H9 (cell line): ENCODE measurements at regions not wholly inside any gene's neighbourhood (a gene's known extent, or its start where the extent isn't known, plus 50 kb on each side); places are given as distances from the start of the nearest gene placed in this dataset.

Experiments used
- DNase-seq: peaks from one replicate; pipeline ENCODE4 v3.0.0-alpha.2; 2017
- H2AFZ ChIP-seq: one replicate; pipeline ENCODE4 v1.6.1; 2013; ENCODE audit warnings: mild to moderate bottlenecking, low read length, control low read depth, moderate library complexity
- H2AK5ac ChIP-seq: 2 replicates; pipeline ENCODE4 v1.6.1; 2013; ENCODE audit warnings: low read length, control low read depth, mixed read lengths; ENCODE audit not compliant: insufficient read length
- H2BK120ac ChIP-seq: one replicate; pipeline ENCODE4 v1.6.1; 2013; ENCODE audit warnings: low read depth, mild to moderate bottlenecking, low read length, control low read depth, inconsistent platforms; ENCODE audit not compliant: poor library complexity, severe bottlenecking
- H2BK12ac ChIP-seq: 2 replicates; pipeline ENCODE4 v1.6.1; 2013; ENCODE audit warnings: low read length, control low read depth, mixed read lengths, low read depth; ENCODE audit not compliant: insufficient read length
- H2BK15ac ChIP-seq: 2 replicates; pipeline ENCODE4 v1.6.1; 2013; ENCODE audit warnings: low read depth, low read length, control low read depth
- H2BK20ac ChIP-seq: one replicate; pipeline ENCODE4 v1.6.1; 2013; ENCODE audit warnings: low read depth, mild to moderate bottlenecking, low read length, control low read depth, inconsistent platforms; ENCODE audit not compliant: poor library complexity, severe bottlenecking
- H2BK5ac ChIP-seq: 2 replicates; pipeline ENCODE4 v1.6.1; 2013; ENCODE audit warnings: low read length, control low read depth, mixed read lengths; ENCODE audit not compliant: insufficient read length
- H3K14ac ChIP-seq: 2 replicates; pipeline ENCODE4 v1.6.1; 2013; ENCODE audit warnings: low read length, control low read depth; ENCODE audit not compliant: insufficient read depth
- H3K18ac ChIP-seq: 2 replicates; pipeline ENCODE4 v1.6.1; 2013; ENCODE audit warnings: low read depth, mild to moderate bottlenecking, mixed read lengths, low read length, control low read depth; ENCODE audit not compliant: insufficient read length
- H3K23ac ChIP-seq: 2 replicates; pipeline ENCODE4 v1.6.1; 2013; ENCODE audit warnings: low read length, control low read depth, mixed read lengths, low read depth; ENCODE audit not compliant: insufficient read length
- H3K23me2 ChIP-seq: 2 replicates; pipeline ENCODE4 v1.6.1; 2013; ENCODE audit warnings: low read depth, mild to moderate bottlenecking, mixed read lengths, low read length, control low read depth; ENCODE audit not compliant: insufficient read length, poor library complexity, severe bottlenecking
- H3K27ac ChIP-seq: 2 replicates; pipeline ENCODE4 v1.5.1; 2013; ENCODE audit warnings: low read length, control low read depth, mixed read lengths, low read depth; ENCODE audit not compliant: insufficient read length
- H3K27me3 ChIP-seq: 2 replicates; pipeline ENCODE4 v1.6.1; 2013; ENCODE audit warnings: low read length, control low read depth, inconsistent platforms; ENCODE audit not compliant: insufficient read depth
- H3K4ac ChIP-seq: 2 replicates; pipeline ENCODE4 v1.6.1; 2013; ENCODE audit warnings: low read depth, mild to moderate bottlenecking, control low read depth, inconsistent platforms, low read length, moderate library complexity
- H3K4me1 ChIP-seq: 2 replicates; pipeline ENCODE4 v1.6.1; 2013; ENCODE audit warnings: low read length, control low read depth, inconsistent platforms; ENCODE audit not compliant: insufficient read depth
- H3K4me2 ChIP-seq: 2 replicates; pipeline ENCODE4 v1.6.1; 2013; ENCODE audit warnings: low read length, control low read depth, mixed read lengths; ENCODE audit not compliant: insufficient read length, insufficient read depth
- H3K56ac ChIP-seq: 2 replicates; pipeline ENCODE4 v1.6.1; 2013; ENCODE audit warnings: low read depth, mild to moderate bottlenecking, mixed read lengths, low read length, control low read depth; ENCODE audit not compliant: insufficient read length
- H3K79me1 ChIP-seq: 2 replicates; pipeline ENCODE4 v1.6.1; 2013; ENCODE audit warnings: low read depth, mild to moderate bottlenecking, moderate library complexity, low read length, control low read depth, inconsistent platforms; ENCODE audit not compliant: insufficient read depth, poor library complexity, severe bottlenecking
- H3K79me2 ChIP-seq: 2 replicates; pipeline ENCODE4 v1.6.1; 2013; ENCODE audit warnings: low read length, control low read depth, inconsistent platforms; ENCODE audit not compliant: insufficient read depth
- H3K9ac ChIP-seq: 2 replicates; pipeline ENCODE4 v1.6.1; 2013; ENCODE audit warnings: low read length, control low read depth, mixed read lengths; ENCODE audit not compliant: insufficient read length; ENCODE audit errors: extremely low read depth
- H3K9me3 ChIP-seq: one replicate; pipeline ENCODE4 v1.6.1; 2013; ENCODE audit warnings: low read depth, low read length, inconsistent platforms; ENCODE audit not compliant: control insufficient read depth
- H3T11ph ChIP-seq: one replicate; pipeline ENCODE4 v1.6.1; 2013; ENCODE audit warnings: mild to moderate bottlenecking, low read length, control low read depth, inconsistent platforms
- H4K20me1 ChIP-seq: one replicate; pipeline ENCODE4 v1.6.1; 2013; ENCODE audit not compliant: control insufficient read depth, insufficient read length, insufficient read depth
- H4K5ac ChIP-seq: 2 replicates; pipeline ENCODE4 v1.6.1; 2013; ENCODE audit warnings: low read depth, mild to moderate bottlenecking, mixed read lengths, low read length, control low read depth; ENCODE audit not compliant: insufficient read length
- H4K8ac ChIP-seq: replicated peaks from 2 replicates; pipeline ENCODE4 v1.6.1; 2013; ENCODE audit warnings: low read length, control low read depth, mixed read lengths, low read depth; ENCODE audit not compliant: insufficient read length
- H4K91ac ChIP-seq: 2 replicates; pipeline ENCODE4 v1.6.1; 2013; ENCODE audit warnings: low read depth, mild to moderate bottlenecking, moderate library complexity, mixed read lengths, low read length, control low read depth; ENCODE audit not compliant: insufficient read length
- H3K27ac Mint-ChIP-seq, 3 experiments: 2 replicates in 2 of 3; 3 replicates in 1 of 3; pipeline ENCODE4 v1.8.0; 2020 to 2021; ENCODE audit warnings: mixed read lengths in 3 of 3, mild to moderate bottlenecking in 1 of 3, moderate library complexity in 1 of 3
- H3K27me3 Mint-ChIP-seq: 2 replicates; pipeline ENCODE4 v1.8.0; 2021; ENCODE audit warnings: low read depth, mild to moderate bottlenecking, moderate library complexity, mixed read lengths
- H3K36me3 Mint-ChIP-seq, 3 experiments: 2 replicates in 2 of 3; 3 replicates in 1 of 3; pipeline ENCODE4 v1.8.0; 2020 to 2021; ENCODE audit warnings: low read depth in 3 of 3, mixed read lengths in 3 of 3; ENCODE audit not compliant: insufficient read depth in 1 of 3
- H3K4me1 Mint-ChIP-seq, 2 experiments: 2 replicates each; pipeline ENCODE4 v1.8.0; 2020; ENCODE audit warnings: mixed read lengths in 2 of 2
- H3K4me3 Mint-ChIP-seq, 2 experiments: 2 replicates in 1 of 2; 3 replicates in 1 of 2; pipeline ENCODE4 v1.8.0; 2020 to 2021; ENCODE audit warnings: mild to moderate bottlenecking in 2 of 2, mixed read lengths in 2 of 2, moderate library complexity in 1 of 2
- H3K9me3 Mint-ChIP-seq, 2 experiments: 2 replicates in 1 of 2; 3 replicates in 1 of 2; pipeline ENCODE4 v1.8.0; 2020; ENCODE audit warnings: mild to moderate bottlenecking in 2 of 2, mixed read lengths in 2 of 2, moderate library complexity in 1 of 2
- CTCF ChIP-seq: fragments of 200-600 bp; sonication (generic); conservative IDR thresholded peaks from 3 replicates; pipeline ENCODE4 v1.8.0; 2021; ENCODE audit warnings: antibody characterized with exemption, mild to moderate bottlenecking
- WGBS: extraction: QIAGEN DNeasy Blood & Tissue Kit; methylation state at CpG from one replicate; pipeline ENCODE4 v1.1.7; 2013; ENCODE audit warnings: missing lambda C conversion rate, low lambda C conversion rate, mixed read lengths; ENCODE audit not compliant: insufficient read length; ENCODE audit errors: extremely low coverage; 5-methylcytosine and 5-hydroxymethylcytosine counted together

GRCh38 chr3:174786825-174787224, 72.3 kb upstream of the NAALADL2 start:
- H3K27me3 Mint-ChIP-seq = no peaks in the 10 kb centered on the region
- H3K27ac ChIP-seq = no peak overlapping the region
- H3K9me3 Mint-ChIP-seq = no peaks in the 10 kb centered on the region
- H3K79me1 ChIP-seq = no peaks in the 10 kb centered on the region
- TF ChIP-seq CTCF = no peak
- no peaks in the 10 kb centered on the region for H3K4me1 ChIP-seq
- H3T11ph ChIP-seq = no peak overlapping the region
- H4K91ac ChIP-seq = no peak overlapping the region
- H3K79me2 ChIP-seq = no peaks in the 10 kb centered on the region
- H3K9ac ChIP-seq = no peak overlapping the region
- no peak overlapping the region for H2AK5ac ChIP-seq
- no peak overlapping the region for H3K18ac ChIP-seq
- H2BK20ac ChIP-seq = no peak overlapping the region
- no peak overlapping the region for H3K23ac ChIP-seq
- H3K4ac ChIP-seq = no peak overlapping the region
- H3K4me1 Mint-ChIP-seq = peaks cover 0 to 4% of the 10 kb centered on the region in 2 experiments; a peak in 2 of 4 replicates
- H3K14ac ChIP-seq = no peak overlapping the region
- H3K9me3 ChIP-seq = no peaks in the 10 kb centered on the region
- no peak overlapping the region for H3K56ac ChIP-seq
- no peaks in the 10 kb centered on the region for H3K23me2 ChIP-seq
- H3K4me3 Mint-ChIP-seq = no peak overlapping the region
- no peak overlapping the region for H3K4me2 ChIP-seq
- no peak overlapping the region for H4K5ac ChIP-seq
- no peak overlapping the region for H2AFZ ChIP-seq
- H3K36me3 Mint-ChIP-seq = no peaks in the 10 kb centered on the region
- DNase-seq = no peak
- no peaks in the 10 kb centered on the region for H4K20me1 ChIP-seq
- no peak overlapping the region for H3K27ac Mint-ChIP-seq
- H3K27me3 ChIP-seq = no peaks in the 10 kb centered on the region; the same call in 1 of the 2 replicates
- H2BK120ac ChIP-seq = no peak overlapping the region
- no peak overlapping the region for H2BK12ac ChIP-seq
- no CpG with 5 or more reads among the region's 2 CpGs for WGBS
- H2BK5ac ChIP-seq = no peak overlapping the region
- no peak overlapping the region for H4K8ac ChIP-seq
- no peak overlapping the region for H2BK15ac ChIP-seq
